ENCODE measurements at regions not wholly inside any gene's neighbourhood (a gene's known extent, or its start where the extent isn't known, plus 50 kb on each side); places are given as distances from the start of the nearest gene placed in this dataset.
"Not testable (repeated sequence)": the region's sequence is repeated elsewhere in the genome, so short reads cannot be mapped to it uniquely, and the experiment has no call there.

DNA sequence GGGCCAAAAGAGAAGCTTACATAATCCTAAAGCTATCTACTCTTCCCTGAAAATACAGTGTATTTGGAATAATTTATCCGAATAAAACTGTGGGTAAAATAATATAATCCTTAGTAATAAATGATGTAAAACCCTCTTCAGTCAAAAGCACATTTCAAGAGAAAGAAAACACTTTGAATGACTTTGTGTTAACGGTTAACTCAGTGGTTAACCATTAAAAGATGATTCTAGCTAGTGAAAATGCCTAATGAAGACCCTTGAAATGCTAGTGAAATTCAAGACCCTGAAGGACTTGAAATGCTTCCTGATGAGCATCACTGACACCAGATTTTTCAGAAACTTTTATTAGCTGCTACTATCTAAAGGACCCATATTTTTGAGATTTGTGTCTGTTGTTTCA lies 70.7 kb downstream of the COX7C start:
- no peak for DNase-seq (ENCODE audit: low read depth)

DNA sequence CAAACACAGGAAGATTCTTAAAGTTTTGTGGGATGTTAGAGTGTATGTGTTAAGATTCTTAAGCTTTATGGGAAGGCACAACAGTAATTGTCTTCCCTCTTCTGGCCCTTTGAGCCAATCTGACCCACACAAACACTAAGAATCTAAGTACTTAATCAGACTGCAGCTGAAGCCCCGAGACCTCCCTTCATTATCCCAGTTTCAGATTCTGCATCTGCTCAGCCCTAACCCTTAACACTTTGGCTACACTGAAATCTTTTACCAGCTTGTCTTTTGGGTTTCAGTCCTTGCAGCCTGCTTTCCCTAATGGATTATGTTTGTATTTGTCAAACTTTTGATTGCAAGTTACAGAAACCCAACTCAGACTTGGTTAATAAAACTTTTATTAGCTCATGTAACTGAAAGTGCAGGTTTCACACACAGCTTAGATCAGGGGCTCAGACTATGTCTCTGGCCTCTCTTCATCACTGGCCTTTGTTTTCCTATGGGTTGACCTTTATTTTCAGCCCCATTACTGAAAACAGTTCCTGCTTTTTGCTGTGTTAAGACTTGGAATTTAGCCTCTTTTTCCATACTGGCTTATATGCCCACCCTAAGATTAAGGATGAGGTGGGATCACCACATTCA lies 71.5 kb downstream of the COX7C start:
- no peak for DNase-seq (ENCODE audit: low read depth)
- TF ChIP-seq, protein P1, sequence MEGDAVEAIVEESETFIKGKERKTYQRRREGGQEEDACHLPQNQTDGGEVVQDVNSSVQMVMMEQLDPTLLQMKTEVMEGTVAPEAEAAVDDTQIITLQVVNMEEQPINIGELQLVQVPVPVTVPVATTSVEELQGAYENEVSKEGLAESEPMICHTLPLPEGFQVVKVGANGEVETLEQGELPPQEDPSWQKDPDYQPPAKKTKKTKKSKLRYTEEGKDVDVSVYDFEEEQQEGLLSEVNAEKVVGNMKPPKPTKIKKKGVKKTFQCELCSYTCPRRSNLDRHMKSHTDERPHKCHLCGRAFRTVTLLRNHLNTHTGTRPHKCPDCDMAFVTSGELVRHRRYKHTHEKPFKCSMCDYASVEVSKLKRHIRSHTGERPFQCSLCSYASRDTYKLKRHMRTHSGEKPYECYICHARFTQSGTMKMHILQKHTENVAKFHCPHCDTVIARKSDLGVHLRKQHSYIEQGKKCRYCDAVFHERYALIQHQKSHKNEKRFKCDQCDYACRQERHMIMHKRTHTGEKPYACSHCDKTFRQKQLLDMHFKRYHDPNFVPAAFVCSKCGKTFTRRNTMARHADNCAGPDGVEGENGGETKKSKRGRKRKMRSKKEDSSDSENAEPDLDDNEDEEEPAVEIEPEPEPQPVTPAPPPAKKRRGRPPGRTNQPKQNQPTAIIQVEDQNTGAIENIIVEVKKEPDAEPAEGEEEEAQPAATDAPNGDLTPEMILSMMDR (IDR thresholded peaks at IDR 0.05; ENCODE audit: insufficient read depth, low read depth, low read length) = no peak
- no peak overlapping the region for H3K4me3 ChIP-seq (ENCODE audit: low read depth, low read length)

More for the DNA sequence above, 70.7 kb downstream of the COX7C start:
- TF ChIP-seq, protein P1 (IDR thresholded peaks at IDR 0.05; ENCODE audit: insufficient read depth, low read depth, low read length) = no peak
- no peak overlapping the region for H3K4me3 ChIP-seq (ENCODE audit: low read depth, low read length)

DNA sequence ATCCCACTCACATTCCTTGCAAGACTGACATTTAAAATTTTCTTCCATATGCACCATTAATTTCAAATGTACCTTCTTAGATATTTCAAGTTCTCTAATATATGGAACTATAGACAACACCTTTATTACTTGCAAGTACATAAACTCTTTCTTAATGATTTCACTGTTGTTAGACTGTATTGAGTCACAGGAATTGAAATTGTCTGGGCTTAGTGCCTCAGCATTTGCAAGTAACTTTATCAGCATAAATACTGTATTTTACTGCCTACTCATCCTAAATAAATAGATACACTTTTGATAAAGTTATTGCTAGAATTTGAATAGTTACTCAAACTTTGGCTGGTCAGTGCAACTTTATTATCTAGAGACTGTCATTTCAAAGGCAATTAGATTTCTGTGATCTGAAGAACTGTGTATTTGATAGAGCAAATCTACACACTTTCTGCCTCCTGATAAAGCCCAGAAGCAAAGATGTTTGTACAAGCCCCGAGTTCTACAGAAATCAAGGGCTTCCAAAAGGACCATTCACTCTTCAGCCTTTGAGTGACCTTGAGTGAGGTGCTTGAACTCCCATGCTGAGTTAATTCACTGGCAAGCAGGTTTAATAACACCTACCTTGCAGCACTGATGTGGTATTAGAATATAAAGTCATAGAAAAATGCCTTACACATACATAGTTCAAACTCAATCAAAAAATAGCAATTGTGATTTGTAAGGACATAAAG lies 91.6 kb downstream of the COX7C start:
- no peak overlapping the region for H3K4me3 ChIP-seq (ENCODE audit: low read depth, low read length)
- TF ChIP-seq, protein P1 (IDR thresholded peaks at IDR 0.05; ENCODE audit: insufficient read depth, low read depth, low read length) = no peak

DNA sequence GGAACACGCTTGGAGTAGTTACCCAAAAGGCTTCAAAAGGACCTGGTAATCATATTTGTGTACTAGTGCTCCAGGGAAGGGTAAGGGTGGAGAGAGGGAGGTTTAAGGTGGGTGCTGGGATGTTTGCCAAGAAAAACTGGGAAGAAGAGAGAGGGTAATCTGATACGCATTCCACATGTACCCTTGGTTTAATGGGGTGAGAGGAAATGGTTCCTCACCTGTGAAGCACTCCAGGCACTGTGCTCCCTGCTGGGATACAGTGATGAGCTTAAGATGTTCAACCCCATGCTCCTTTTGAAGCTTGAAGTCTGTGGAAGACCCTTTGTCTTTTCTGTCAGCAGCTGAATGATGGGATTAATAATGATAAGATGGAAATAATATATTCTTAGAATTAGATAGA lies 98.4 kb downstream of the COX7C start:
- no peak for DNase-seq (ENCODE audit: low read depth)
- H3K4me3 ChIP-seq (ENCODE audit: low read depth, low read length) = no peak overlapping the region

More for the DNA sequence above, 91.6 kb downstream of the COX7C start:
- no peak for DNase-seq (ENCODE audit: low read depth)

DNA sequence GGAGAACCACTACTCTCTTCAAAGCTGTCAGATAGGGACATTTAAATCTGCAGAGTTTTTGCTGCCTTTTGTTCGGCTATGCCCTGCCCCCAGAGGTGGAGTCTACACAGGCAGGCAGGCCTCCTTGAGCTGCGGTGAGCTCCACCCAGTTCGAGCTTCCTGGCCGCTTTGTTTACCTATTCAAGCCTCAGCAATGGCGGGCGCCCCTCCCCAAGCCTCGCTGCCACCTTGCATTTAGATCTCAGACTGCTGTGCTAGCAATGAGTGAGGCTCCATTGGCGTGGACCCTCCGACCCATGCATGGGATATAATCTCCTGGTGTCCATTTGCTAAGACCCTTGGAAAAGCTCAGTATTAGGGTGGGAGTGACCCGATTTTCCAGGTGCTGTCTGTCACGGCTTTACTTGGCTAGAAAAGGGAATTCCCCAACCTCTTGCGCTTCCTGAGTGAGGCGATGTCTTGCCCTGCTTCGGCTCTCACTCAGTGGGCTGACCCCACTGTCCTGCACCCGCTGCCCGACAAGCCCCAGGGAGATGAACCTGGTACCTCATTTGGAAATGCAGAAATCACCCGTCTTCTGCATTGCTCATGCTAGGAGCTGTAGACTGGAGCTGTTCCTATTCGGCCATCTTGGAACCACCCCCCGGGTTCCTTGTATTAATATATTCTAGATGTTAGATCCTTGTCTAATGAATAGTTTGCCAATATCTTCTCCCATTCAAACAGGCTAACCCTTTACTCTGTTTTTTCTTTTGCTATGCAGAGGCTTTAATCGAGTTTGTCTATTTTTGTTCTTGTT lies 113.8 kb downstream of the COX7C start:
- H3K4me3 ChIP-seq (ENCODE audit: low read depth, low read length); DNase-seq (ENCODE audit: low read depth): not testable (repeated sequence)

More for the DNA sequence above, 98.4 kb downstream of the COX7C start:
- TF ChIP-seq, protein P1 (IDR thresholded peaks at IDR 0.05; ENCODE audit: insufficient read depth, low read depth, low read length) = no peak

DNA sequence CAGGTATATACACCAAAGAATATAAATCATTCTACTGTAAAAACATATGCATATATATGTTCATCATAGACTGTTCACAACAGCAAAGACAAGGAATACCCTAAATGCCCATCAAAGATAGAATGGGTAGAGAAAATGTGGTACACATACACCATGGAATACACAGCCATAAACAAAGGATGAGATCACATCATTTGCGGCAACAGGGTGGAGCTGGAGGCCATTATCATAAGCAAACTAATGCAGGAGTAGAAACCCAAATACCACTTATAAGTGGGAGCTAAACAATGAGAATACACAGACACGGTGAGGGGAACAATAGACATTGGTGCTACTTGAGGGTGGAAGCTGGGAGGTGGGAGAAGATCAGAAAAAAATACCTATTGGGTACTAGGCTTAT lies 117.6 kb downstream of the COX7C start:
- H3K4me3 ChIP-seq (ENCODE audit: low read depth, low read length) = no peak overlapping the region
- TF ChIP-seq, protein P1 (IDR thresholded peaks at IDR 0.05; ENCODE audit: insufficient read depth, low read depth, low read length) = no peak
- DNase-seq (ENCODE audit: low read depth) = no peak

DNA sequence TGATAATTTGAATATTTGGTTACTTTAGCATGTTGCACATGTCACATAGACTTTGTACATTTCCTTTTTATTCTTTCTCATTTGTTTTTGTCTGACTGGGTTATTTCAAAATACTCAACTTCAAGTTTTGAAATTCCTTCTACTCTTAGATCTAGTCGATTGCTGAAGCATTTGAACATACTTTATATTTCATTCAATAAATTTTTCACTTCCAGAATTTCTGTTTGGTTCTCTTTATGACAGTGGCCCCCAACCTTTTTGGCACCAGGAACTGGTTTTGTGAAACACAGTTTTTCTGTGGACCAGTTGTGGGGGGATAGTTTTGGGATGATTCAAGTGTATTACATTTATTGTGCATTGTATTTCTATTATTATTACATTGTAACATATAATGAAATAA lies 119.8 kb downstream of the COX7C start:
- no peak for DNase-seq (ENCODE audit: low read depth)
- TF ChIP-seq, protein P1 (IDR thresholded peaks at IDR 0.05; ENCODE audit: insufficient read depth, low read depth, low read length) = no peak
- H3K4me3 ChIP-seq (ENCODE audit: low read depth, low read length) = no peak overlapping the region

Measured in fibroblast of villous mesenchyme (primary cell).